HEK293T (cell line): ENCODE measurements at regions not wholly inside any gene's neighbourhood (a gene's known extent, or its start where the extent isn't known, plus 50 kb on each side); places are given as distances from the start of the nearest gene placed in this dataset.

ENCODE experiments used
- CTCF ChIA-PET: fragments of 350-600 bp; formaldehyde crosslinking; extraction: SDS; loops from one replicate; lab custom pipeline; 2021; ENCODE audit warnings: antibody characterized with exemption, inconsistent platforms; lab: Yijun Ruan, JAX
- POLR2A ChIA-PET: fragments of 350-600 bp; formaldehyde crosslinking; extraction: SDS; loops from one replicate; lab custom pipeline; 2020; ENCODE audit warnings: antibody characterized with exemption, inconsistent platforms; lab: Yijun Ruan, JAX
- DNase-seq: peaks from one replicate; pipeline ENCODE4 v3.0.0; 2012; ENCODE audit warnings: mixed read lengths; ENCODE audit errors: extremely low spot score
- ARNT ChIP-seq: fragments of 450-650 bp; IDR thresholded peaks from 2 replicates; pipeline ENCODE4 v1.6.1; 2017; ENCODE audit warnings: mild to moderate bottlenecking
- BHLHE40 ChIP-seq: fragments of 450-650 bp; IDR thresholded peaks from 2 replicates; pipeline ENCODE4 v1.6.1; 2016; ENCODE audit warnings: mild to moderate bottlenecking, moderate library complexity, borderline replicate concordance
- CTBP1 ChIP-seq: fragments of 450-650 bp; IDR thresholded peaks from 2 replicates; pipeline ENCODE4 v1.6.1; 2016; ENCODE audit warnings: borderline replicate concordance
- ELF4 ChIP-seq: fragments of 450-650 bp; IDR thresholded peaks from 2 replicates; pipeline ENCODE4 v1.6.1; 2017; ENCODE audit warnings: antibody characterized with exemption
- FOXA1 ChIP-seq: fragments of 450-650 bp; IDR thresholded peaks from 2 replicates; pipeline ENCODE4 v1.6.1; 2016; ENCODE audit warnings: mild to moderate bottlenecking
- FOXK2 ChIP-seq: fragments of 450-650 bp; IDR thresholded peaks from 2 replicates; pipeline ENCODE4 v1.6.1; 2016; ENCODE audit warnings: mild to moderate bottlenecking
- FOXM1 ChIP-seq: fragments of 450-650 bp; IDR thresholded peaks from 2 replicates; pipeline ENCODE4 v1.6.1; 2017; ENCODE audit warnings: mild to moderate bottlenecking, borderline replicate concordance
- HDGF ChIP-seq: fragments of 450-650 bp; IDR thresholded peaks from 2 replicates; pipeline ENCODE4 v1.6.1; 2017; ENCODE audit warnings: antibody characterized with exemption, borderline replicate concordance
- L3MBTL2 ChIP-seq: fragments of 450-650 bp; conservative IDR thresholded peaks from 2 replicates; pipeline ENCODE4 v1.6.1; 2016; ENCODE audit warnings: mild to moderate bottlenecking
- LEF1 ChIP-seq: fragments of 450-650 bp; IDR thresholded peaks from 2 replicates; pipeline ENCODE4 v1.6.1; 2017; ENCODE audit warnings: mild to moderate bottlenecking, borderline replicate concordance
- NFRKB ChIP-seq: fragments of 450-650 bp; IDR thresholded peaks from 2 replicates; pipeline ENCODE4 v1.6.1; 2016; ENCODE audit warnings: mild to moderate bottlenecking, moderate library complexity
- PKNOX1 ChIP-seq: fragments of 450-650 bp; IDR thresholded peaks from 2 replicates; pipeline ENCODE4 v1.6.1; 2016
- SP1 ChIP-seq: fragments of 450-650 bp; IDR thresholded peaks from 2 replicates; pipeline ENCODE4 v1.6.1; 2017
- SUZ12 ChIP-seq: fragments of 450-650 bp; IDR thresholded peaks from 2 replicates; pipeline ENCODE4 v1.6.1; 2016; ENCODE audit warnings: mild to moderate bottlenecking
- TARDBP ChIP-seq: fragments of 450-650 bp; IDR thresholded peaks from 2 replicates; pipeline ENCODE4 v1.6.1; 2016
- ZNF384 ChIP-seq: fragments of 450-650 bp; IDR thresholded peaks from 2 replicates; pipeline ENCODE4 v1.6.1; 2016

- POLR2A ChIA-PET: no interaction called here
- CTCF ChIA-PET: no interaction called here
These were observed 68.8 kb upstream of the TSHZ3 start for GRCh38 chr19:31418055-31418454.

GRCh38 chr19:31418692-31419430, 69.6 kb upstream of the TSHZ3 start:
- POLR2A ChIA-PET: no interaction called here
- DNase-seq: no peak
- CTCF ChIA-PET: no interaction called here
- TF ChIP-seq FOXM1 (no peak), LEF1 (no peak), FOXK2 (no peak), SP1 (no peak)

More at GRCh38 chr19:31418055-31418454, 68.8 kb upstream of the TSHZ3 start:
- DNase-seq: no peak
- TF ChIP-seq CTBP1 (no peak), SP1 (no peak), FOXM1 (no peak), FOXK2 (no peak), HDGF (no peak)

GRCh38 chr19:31419871-31420445, 70.7 kb upstream of the TSHZ3 start:
- no peak for DNase-seq
- TF ChIP-seq FOXA1 (no peak), PKNOX1 (no peak), LEF1 (no peak), NFRKB (no peak), SUZ12 (no peak), ELF4 (no peak), TARDBP (no peak), L3MBTL2 (no peak), SP1 (no peak), BHLHE40 (no peak)
- ChIA-PET POLR2A (no interaction called here), CTCF (no interaction called here)

- TF ChIP-seq TARDBP (no peak), BHLHE40 (no peak), CTBP1 (no peak), FOXA1 (no peak), SUZ12 (no peak), FOXM1 (no peak), PKNOX1 (no peak), L3MBTL2 (no peak), ELF4 (no peak), NFRKB (no peak), SP1 (no peak), HDGF (no peak), FOXK2 (no peak), ARNT (no peak), LEF1 (no peak)
- ChIA-PET CTCF (no interaction called here), POLR2A (no interaction called here)
- no peak for DNase-seq
These were observed 71.8 kb upstream of the TSHZ3 start for GRCh38 chr19:31421082-31421481.

GRCh38 chr19:31421856-31422255, 72.6 kb upstream of the TSHZ3 start:
- ChIA-PET POLR2A (no interaction called here), CTCF (no interaction called here)
- no peak for DNase-seq
- TF ChIP-seq FOXK2 (no peak), LEF1 (no peak), PKNOX1 (no peak), TARDBP (no peak), FOXM1 (no peak), NFRKB (no peak), BHLHE40 (no peak), HDGF (no peak), ZNF384 (no peak), ARNT (no peak), SUZ12 (no peak), L3MBTL2 (no peak), CTBP1 (no peak), FOXA1 (no peak), SP1 (no peak), ELF4 (no peak)

GRCh38 chr19:31423896-31424295, 74.7 kb upstream of the TSHZ3 start:
- POLR2A ChIA-PET: no interaction called here
- TF ChIP-seq ELF4: no peak
- no peak for TF ChIP-seq SUZ12
- no peak for TF ChIP-seq ZNF384
- TF ChIP-seq L3MBTL2: no peak
- TF ChIP-seq HDGF: no peak
- no peak for TF ChIP-seq ARNT
- TF ChIP-seq SP1: no peak
- no peak for TF ChIP-seq CTBP1
- TF ChIP-seq BHLHE40: no peak
- no peak for TF ChIP-seq PKNOX1
- no peak for TF ChIP-seq FOXK2
- no peak for TF ChIP-seq LEF1
- no peak for TF ChIP-seq FOXM1
- CTCF ChIA-PET: no interaction called here
- DNase-seq: no peak
